ENCODE measurements at regions not wholly inside any gene's neighbourhood (a gene's known extent, or its start where the extent isn't known, plus 50 kb on each side); places are given as distances from the start of the nearest gene placed in this dataset.

GRCh38 chr11:69887841-69888427 is 68.7 kb upstream of the FGF3 start:
- no peak overlapping the region for H3K27ac ChIP-seq
- DNase-seq (ENCODE audit: low spot score): no peak

GRCh38 chr11:69888483-69889181 is 69.4 kb upstream of the FGF3 start:
- no peak overlapping the region for H3K27ac ChIP-seq
- no peak for DNase-seq (ENCODE audit: low spot score)
- peak; percentile 82 for TF ChIP-seq CTCF (IDR thresholded peaks at IDR 0.05)
- H3K4me3 ChIP-seq: no peak overlapping the region

More at GRCh38 chr11:69887841-69888427, 68.7 kb upstream of the FGF3 start:
- no peak overlapping the region for H3K4me3 ChIP-seq
- TF ChIP-seq CTCF (IDR thresholded peaks at IDR 0.05): no peak

DNA sequence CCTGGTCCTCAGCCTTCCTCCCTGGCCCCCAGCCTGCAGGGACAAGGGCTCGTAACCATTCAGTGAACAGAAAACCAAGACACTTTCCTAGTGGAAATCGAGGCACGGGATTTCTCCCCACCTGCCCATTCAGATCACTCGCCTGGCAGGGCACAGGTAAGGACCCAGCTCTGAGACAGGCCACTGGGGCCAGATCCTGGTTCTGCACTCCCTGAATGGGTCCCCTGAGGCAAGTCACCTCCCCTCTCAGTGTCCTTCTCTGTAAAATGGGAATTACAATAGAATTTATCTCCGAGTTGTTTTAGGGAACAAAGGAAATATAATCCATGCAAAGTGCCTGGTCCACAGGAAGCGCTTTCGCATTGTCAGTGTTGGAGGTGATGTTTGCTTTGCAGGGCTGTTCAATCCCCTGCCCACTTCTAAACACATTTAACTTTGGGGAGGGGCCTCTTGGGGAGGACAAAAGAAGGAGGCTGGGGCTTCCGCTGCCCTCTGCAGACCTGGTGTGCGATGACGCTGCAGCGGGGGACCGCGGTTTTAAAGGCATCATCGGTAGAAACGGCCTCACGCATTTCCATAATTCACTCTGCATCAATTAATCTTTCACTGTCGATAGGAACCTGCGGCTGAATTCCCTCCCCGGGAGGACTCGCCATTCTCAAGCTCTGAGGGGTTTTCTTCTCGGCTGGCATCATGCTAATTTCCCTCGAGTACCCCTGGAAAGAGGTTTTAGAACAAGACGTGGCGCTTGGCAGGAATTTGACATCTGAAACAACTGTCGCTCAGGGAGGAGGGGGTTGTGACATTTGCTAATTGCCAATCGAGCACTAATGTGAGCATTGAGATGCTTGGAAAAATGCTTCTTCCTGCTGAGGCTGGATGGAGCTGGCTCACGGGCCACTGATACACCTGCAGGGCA is 70.4 kb upstream of the FGF3 start:
- H3K27ac ChIP-seq: no peak overlapping the region
- no peak for DNase-seq (ENCODE audit: low spot score)
- TF ChIP-seq CTCF (IDR thresholded peaks at IDR 0.05): no peak
- no peak overlapping the region for H3K4me3 ChIP-seq

DNA sequence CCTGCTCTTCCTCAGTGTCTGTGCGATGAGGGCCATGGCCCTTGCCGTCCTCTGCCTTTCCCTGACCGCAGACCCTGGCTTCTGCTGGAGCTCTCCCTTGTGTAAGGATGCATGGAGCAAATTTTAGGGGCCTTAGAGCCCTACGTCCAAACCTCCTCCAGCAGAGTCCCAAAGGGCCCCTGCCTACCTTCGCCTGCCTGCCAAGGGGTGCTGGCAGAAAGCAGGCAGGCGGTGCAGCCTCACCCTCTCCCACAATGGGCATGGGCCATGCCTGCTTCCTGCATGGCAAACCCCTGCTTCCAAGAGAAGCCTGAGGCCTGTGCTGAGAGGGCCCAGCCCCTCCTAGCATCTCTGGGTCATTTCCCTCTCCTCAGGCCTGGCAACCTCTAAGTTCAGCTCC is 71.3 kb upstream of the FGF3 start:
- TF ChIP-seq CTCF (IDR thresholded peaks at IDR 0.05): no peak
- Histone ChIP-seq H3K27ac (no peak overlapping the region), H3K4me3 (no peak overlapping the region)
- DNase-seq (ENCODE audit: low spot score): no peak

GRCh38 chr11:69891421-69892236 is 72.4 kb upstream of the FGF3 start:
- TF ChIP-seq CTCF (IDR thresholded peaks at IDR 0.05): no peak
- DNase-seq (ENCODE audit: low spot score): no peak
- Histone ChIP-seq H3K4me3 (peak overlapping the region; percentile 58), H3K27ac (peak overlapping the region in 1 of 2 donors; percentile 31)

DNA sequence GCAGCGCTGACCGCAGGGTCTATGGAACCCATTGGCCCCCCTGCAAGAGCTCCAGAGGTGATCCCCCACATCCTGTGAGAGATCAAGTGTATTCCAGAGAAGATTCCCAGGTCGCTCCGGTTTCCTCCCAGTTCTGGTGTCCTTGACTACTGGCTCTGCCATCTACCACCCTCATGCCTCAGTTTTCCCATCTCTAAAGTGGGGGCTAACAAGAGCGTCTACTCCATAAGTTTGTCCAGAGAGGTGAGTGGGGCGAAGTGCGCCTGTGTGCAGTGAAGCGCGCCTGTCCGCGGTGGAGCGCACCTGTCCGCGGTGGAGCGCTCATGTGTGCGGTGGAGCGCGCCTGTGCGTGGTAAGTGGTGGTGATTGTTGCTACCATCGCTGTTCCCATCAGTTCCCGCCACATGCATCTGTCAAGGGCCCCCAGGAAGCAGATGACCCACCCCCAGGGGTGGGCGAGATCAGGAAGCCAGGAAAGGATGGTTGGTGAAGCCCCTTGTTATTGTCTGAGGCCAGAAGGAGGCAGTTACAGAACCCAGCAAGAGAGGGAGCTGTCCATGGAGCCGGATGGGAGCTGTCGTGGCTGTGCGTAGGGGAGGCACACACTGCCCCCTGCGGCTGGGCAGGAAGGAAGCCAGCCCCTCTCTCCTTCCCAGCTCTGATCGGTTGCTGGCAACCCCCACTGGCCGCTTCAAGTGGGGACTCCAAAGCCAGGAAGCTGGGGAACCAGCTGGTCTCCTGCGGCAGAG is 73.2 kb upstream of the FGF3 start:
- no peak for TF ChIP-seq CTCF (IDR thresholded peaks at IDR 0.05)
- no peak overlapping the region for H3K27ac ChIP-seq
- H3K4me3 ChIP-seq: peak overlapping the region; percentile 58
- DNase-seq (ENCODE audit: low spot score): no peak

All from coronary artery (tissue), 2 donors.